ENCODE measurements at regions not wholly inside any gene's neighbourhood (a gene's known extent, or its start where the extent isn't known, plus 50 kb on each side); places are given as distances from the start of the nearest gene placed in this dataset.

- H3K56ac ChIP-seq (ENCODE audit: insufficient read length, low read depth, low read length): no peak overlapping the region
- H3K4me2 ChIP-seq (ENCODE audit: insufficient read depth, insufficient read length, low read length): no peak overlapping the region
- no peak overlapping the region for H3K4ac ChIP-seq (ENCODE audit: low read depth, low read length)
- H2BK120ac ChIP-seq (ENCODE audit: low read depth, low read length, poor library complexity, severe bottlenecking): no peak overlapping the region
- no peaks in the 10 kb centered on the region for H3K4me1 Mint-ChIP-seq
- H2AK5ac ChIP-seq (ENCODE audit: insufficient read length, low read length): no peak overlapping the region
- DNase-seq: no peak
- no peak overlapping the region for H2BK5ac ChIP-seq (ENCODE audit: insufficient read length, low read length)
- H3K23ac ChIP-seq (ENCODE audit: insufficient read length, low read depth, low read length): no peak overlapping the region
- H2BK20ac ChIP-seq (ENCODE audit: low read depth, low read length, poor library complexity, severe bottlenecking): no peak overlapping the region
- H3K9me3 Mint-ChIP-seq: no peaks in the 10 kb centered on the region; a peak in 1 of 5 replicates
- no peaks in the 10 kb centered on the region for H3K79me1 ChIP-seq (ENCODE audit: insufficient read depth, low read depth, low read length, poor library complexity, severe bottlenecking)
- no peak overlapping the region for H3K9ac ChIP-seq (ENCODE audit: extremely low read depth, insufficient read length, low read length)
- H3K27ac Mint-ChIP-seq: no peak overlapping the region
- H3K9me3 ChIP-seq (ENCODE audit: control insufficient read depth, low read depth, low read length): no peaks in the 10 kb centered on the region
- H3K4me1 ChIP-seq (ENCODE audit: insufficient read depth, low read length): no peaks in the 10 kb centered on the region
- TF ChIP-seq, protein P1, sequence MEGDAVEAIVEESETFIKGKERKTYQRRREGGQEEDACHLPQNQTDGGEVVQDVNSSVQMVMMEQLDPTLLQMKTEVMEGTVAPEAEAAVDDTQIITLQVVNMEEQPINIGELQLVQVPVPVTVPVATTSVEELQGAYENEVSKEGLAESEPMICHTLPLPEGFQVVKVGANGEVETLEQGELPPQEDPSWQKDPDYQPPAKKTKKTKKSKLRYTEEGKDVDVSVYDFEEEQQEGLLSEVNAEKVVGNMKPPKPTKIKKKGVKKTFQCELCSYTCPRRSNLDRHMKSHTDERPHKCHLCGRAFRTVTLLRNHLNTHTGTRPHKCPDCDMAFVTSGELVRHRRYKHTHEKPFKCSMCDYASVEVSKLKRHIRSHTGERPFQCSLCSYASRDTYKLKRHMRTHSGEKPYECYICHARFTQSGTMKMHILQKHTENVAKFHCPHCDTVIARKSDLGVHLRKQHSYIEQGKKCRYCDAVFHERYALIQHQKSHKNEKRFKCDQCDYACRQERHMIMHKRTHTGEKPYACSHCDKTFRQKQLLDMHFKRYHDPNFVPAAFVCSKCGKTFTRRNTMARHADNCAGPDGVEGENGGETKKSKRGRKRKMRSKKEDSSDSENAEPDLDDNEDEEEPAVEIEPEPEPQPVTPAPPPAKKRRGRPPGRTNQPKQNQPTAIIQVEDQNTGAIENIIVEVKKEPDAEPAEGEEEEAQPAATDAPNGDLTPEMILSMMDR (conservative IDR thresholded peaks at IDR 0.05): no peak
- no peak overlapping the region for H2BK15ac ChIP-seq (ENCODE audit: low read depth, low read length)
- no peaks in the 10 kb centered on the region for H3K23me2 ChIP-seq (ENCODE audit: insufficient read length, low read depth, low read length, poor library complexity, severe bottlenecking)
- H3K27me3 Mint-ChIP-seq (ENCODE audit: low read depth): no peaks in the 10 kb centered on the region; the same call in none of the 2 replicates
- H3T11ph ChIP-seq (ENCODE audit: low read length): no peak overlapping the region
- no peak overlapping the region for H3K14ac ChIP-seq (ENCODE audit: insufficient read depth, low read length)
- H4K8ac ChIP-seq (replicated peaks; ENCODE audit: insufficient read length, low read depth, low read length): no peak overlapping the region
- H3K4me3 Mint-ChIP-seq: no peak overlapping the region
- H4K5ac ChIP-seq (ENCODE audit: insufficient read length, low read depth, low read length): no peak overlapping the region
- H2BK12ac ChIP-seq (ENCODE audit: insufficient read length, low read depth, low read length): no peak overlapping the region
- H4K91ac ChIP-seq (ENCODE audit: insufficient read length, low read depth, low read length): no peak overlapping the region
- H3K27me3 ChIP-seq (ENCODE audit: insufficient read depth, low read length): no peaks in the 10 kb centered on the region
- no peaks in the 10 kb centered on the region for H3K36me3 Mint-ChIP-seq (ENCODE audit: insufficient read depth in 1 of 3, low read depth in 3 of 3)
- no peaks in the 10 kb centered on the region for H3K79me2 ChIP-seq (ENCODE audit: insufficient read depth, low read length)
- H3K27ac ChIP-seq (ENCODE audit: insufficient read length, low read depth, low read length): no peak overlapping the region
- no peak overlapping the region for H3K18ac ChIP-seq (ENCODE audit: insufficient read length, low read depth, low read length)
- WGBS (ENCODE audit: extremely low coverage, insufficient read length, low lambda C conversion rate): no CpG with 5 or more reads among the region's 1 CpG
- H2AFZ ChIP-seq (ENCODE audit: low read length): no peak overlapping the region
- no peaks in the 10 kb centered on the region for H4K20me1 ChIP-seq (ENCODE audit: control insufficient read depth, insufficient read depth, insufficient read length)
Observed at GRCh38 chr2:103121106-103121505, 359.3 kb downstream of the TMEM182 start.
